Activated naive CD8-positive, alpha-beta T cell treated with anti-CD3 and anti-CD28 coated beads, Interleukin-2, amount 50 U/mL, for 24 hours (primary cell): ENCODE measurements at regions not wholly inside any gene's neighbourhood (a gene's known extent, or its start where the extent isn't known, plus 50 kb on each side); places are given as distances from the start of the nearest gene placed in this dataset.

Source experiments
- ATAC-seq: fragments of 150-1000 bp; cut with Tn5 transposase; one replicate; pipeline ENCODE4 v1.10.0; 2021
- DNase-seq: peaks from one replicate; pipeline ENCODE4 v3.0.0; 2021
- H3K27ac Mint-ChIP-seq: one replicate; pipeline ENCODE4 v1.8.0; 2021; ENCODE audit warnings: mild to moderate bottlenecking, mixed read lengths
- H3K27me3 Mint-ChIP-seq: one replicate; pipeline ENCODE4 v1.8.0; 2021; ENCODE audit warnings: mixed read lengths
- H3K36me3 Mint-ChIP-seq: one replicate; pipeline ENCODE4 v1.8.0; 2021; ENCODE audit warnings: low read depth, mixed read lengths
- H3K4me1 Mint-ChIP-seq: one replicate; pipeline ENCODE4 v1.8.0; 2021; ENCODE audit warnings: mixed read lengths
- H3K4me3 Mint-ChIP-seq: one replicate; pipeline ENCODE4 v1.8.0; 2021; ENCODE audit warnings: mild to moderate bottlenecking, moderate library complexity, mixed read lengths
- H3K9me3 Mint-ChIP-seq: one replicate; pipeline ENCODE4 v1.8.0; 2021; ENCODE audit warnings: mixed read lengths

DNA sequence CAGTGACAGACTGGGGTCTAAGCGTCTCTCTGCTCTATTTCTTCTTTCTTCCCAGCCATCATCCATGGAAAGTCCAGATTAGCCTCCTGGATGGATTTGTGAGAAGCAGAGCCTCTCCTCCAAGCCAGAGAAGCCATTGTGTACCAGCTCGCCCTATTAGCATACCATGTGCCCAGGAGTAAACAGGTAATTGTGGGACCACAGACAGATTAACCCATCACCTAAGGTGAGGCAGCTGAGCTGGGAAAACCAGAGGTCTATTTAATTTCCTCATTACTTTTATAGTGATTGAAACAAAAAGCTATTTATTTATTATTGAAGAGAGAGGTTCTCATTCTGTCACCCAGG lies 54.7 kb upstream of the NT5C1B start:
- no peak for ATAC-seq

DNA sequence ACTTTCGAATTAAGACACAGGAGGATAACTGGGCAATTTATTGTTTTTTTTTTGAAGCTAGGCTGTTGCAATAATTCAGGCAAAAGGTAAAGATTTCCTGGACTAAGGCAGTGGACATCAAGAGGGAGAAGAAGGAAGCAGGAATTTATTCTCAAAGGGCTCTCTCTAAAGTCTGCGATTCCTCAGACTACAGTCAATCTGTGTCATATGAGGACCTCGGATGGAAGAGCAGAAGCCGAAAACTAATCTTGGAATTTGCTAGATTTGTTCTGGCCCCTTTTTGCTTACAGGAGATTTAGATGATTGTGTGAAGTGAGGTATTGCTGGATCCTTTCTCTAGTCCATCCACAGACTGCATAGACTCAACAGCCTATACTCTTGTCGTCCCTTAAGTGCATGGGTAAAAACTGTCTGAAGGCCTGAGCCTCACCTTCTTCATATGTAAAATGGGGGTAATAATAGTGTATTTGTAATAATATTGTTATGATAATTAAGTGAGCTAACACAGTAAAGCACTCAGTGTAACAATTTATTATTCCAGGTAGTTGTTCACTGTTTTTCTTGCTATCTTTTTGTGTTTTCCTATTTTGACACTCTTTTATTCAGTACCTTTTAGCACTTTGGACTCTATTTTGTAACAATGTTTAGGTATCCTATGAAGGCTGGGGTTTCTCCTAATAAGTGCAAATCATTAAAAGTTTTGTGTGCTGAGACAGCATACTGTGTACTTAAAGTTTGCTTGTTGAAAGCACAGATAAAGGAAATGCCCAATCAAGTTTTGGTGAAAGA lies 54.2 kb upstream of the NT5C1B start:
- Mint-ChIP-seq H3K4me3 (no peak overlapping the region), H3K27ac (no peak overlapping the region), H3K9me3 (peaks cover 9% of the 10 kb centered on the region), H3K36me3 (peaks cover 24% of the 10 kb centered on the region), H3K4me1 (no peaks in the 10 kb centered on the region), H3K27me3 (no peaks in the 10 kb centered on the region)
- no peak for ATAC-seq
- DNase-seq: no peak

More for the DNA sequence above, 54.7 kb upstream of the NT5C1B start:
- Mint-ChIP-seq H3K27me3 (no peaks in the 10 kb centered on the region), H3K27ac (no peak overlapping the region), H3K4me1 (no peaks in the 10 kb centered on the region), H3K4me3 (no peak overlapping the region), H3K9me3 (peaks cover 9% of the 10 kb centered on the region), H3K36me3 (peaks cover 23% of the 10 kb centered on the region)
- no peak for DNase-seq

DNA sequence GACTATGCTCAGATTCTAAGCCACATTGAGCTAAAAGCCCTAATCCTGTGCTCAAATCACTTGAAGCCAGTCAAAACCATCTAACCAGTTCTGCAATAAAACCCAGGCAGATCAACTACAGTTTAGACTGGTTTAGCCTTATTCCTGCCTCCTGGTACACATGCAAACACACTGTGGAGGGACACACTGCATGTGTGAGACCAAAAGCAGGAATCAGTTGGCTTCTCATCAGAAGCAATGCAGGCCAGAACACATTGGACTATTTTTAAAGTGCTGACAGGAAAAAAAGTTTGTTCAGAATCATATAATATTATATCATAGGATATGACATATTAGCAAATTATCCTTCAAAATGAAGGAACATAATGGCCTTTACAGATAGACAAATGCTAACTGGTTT lies 52.5 kb upstream of the NT5C1B start:
- DNase-seq (no peak), ATAC-seq (no peak)
- no peaks in the 10 kb centered on the region for H3K4me1 Mint-ChIP-seq
- H3K27me3 Mint-ChIP-seq: no peaks in the 10 kb centered on the region
- peaks cover 17% of the 10 kb centered on the region for H3K9me3 Mint-ChIP-seq
- no peak overlapping the region for H3K4me3 Mint-ChIP-seq
- peaks cover 25% of the 10 kb centered on the region for H3K36me3 Mint-ChIP-seq
- H3K27ac Mint-ChIP-seq: no peak overlapping the region

DNA sequence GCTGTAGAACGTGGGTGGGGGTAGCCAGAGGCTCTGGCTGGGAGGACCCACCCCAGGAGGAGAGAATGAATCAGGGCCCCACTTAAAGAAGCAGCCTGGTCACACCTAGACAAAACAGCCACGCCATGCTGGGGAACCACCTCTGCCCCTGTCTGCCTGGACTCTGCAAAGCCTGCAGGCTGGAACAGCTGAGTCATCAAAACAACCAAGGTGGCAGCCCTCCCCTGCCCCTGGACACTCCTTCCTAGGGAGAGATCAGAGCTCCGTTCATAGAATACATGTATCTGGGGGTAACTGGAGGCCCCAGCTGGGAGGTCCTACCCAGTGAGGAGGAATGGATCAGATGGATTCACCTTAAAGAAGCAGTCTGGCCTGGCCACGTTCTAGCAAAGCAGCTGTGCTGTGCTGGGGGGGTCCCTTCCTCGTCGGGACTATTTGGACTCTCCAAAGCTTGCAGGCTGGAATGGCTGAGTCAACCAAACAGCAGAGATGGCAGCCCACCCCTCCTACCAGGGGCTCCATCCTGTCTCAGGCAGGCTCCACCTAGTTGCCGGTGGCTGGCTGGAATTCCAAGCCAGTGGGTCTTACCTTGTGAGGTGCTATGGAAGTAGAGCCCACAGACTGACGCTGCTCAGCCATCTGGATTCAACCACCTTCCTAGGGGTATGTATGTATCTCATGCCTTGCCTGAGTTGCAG lies 50.5 kb upstream of the NT5C1B start:
- DNase-seq (no peak), ATAC-seq (no peak)
- peaks cover 29% of the 10 kb centered on the region for H3K36me3 Mint-ChIP-seq
- H3K4me1 Mint-ChIP-seq: no peaks in the 10 kb centered on the region
- H3K9me3 Mint-ChIP-seq: peaks cover 30% of the 10 kb centered on the region
- H3K27ac Mint-ChIP-seq: no peak overlapping the region
- no peak overlapping the region for H3K4me3 Mint-ChIP-seq
- no peaks in the 10 kb centered on the region for H3K27me3 Mint-ChIP-seq
